ENCODE measurements at regions not wholly inside any gene's neighbourhood (a gene's known extent, or its start where the extent isn't known, plus 50 kb on each side); places are given as distances from the start of the nearest gene placed in this dataset.

DNA sequence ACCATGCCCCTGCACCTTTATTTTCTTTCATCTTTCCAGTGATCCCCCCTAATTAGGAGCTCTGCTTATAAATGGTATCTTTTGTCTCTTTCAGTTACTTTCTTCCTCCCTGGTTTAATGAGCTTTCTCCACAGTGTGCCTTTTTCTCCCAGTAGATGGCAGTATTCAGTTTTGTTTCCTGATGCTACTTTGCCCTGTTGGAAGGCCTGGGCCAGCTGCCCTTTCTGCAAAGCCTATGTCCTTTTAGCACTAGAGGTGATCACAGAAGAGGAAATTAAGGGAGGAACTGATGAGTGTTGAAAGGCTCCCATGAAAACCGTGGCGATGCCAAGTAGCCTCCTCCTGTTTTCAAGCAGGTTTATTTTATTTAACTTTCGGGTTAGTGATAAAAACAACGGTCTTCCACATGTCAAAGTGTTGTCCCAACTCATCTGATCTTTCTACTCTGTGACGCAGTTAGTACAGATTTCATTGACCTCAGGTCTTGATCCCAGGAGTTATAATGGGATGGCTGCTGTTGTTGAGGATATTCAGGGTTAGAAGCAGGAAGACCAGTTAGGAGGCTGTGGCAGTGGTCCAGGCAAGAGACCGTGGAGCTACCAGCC lies 184.2 kb upstream of the BMP2 start:
- intact Hi-C loops (cut with micrococcal nuclease) = no loop called here
- DNase-seq (peak; percentile 54), ATAC-seq (peak; percentile 75)

- intact Hi-C loops (cut with micrococcal nuclease) = no loop called here
These were observed 185.0 kb upstream of the BMP2 start for GRCh38 chr20:6582449-6582848.

GRCh38 chr20:6580486-6580885 lies 187.0 kb upstream of the BMP2 start:
- peak; percentile 24 for DNase-seq
- intact Hi-C loops (cut with micrococcal nuclease) = no loop called here
- ATAC-seq = peak; percentile 73

More at GRCh38 chr20:6582449-6582848, 185.0 kb upstream of the BMP2 start:
- DNase-seq (no peak), ATAC-seq (no peak)

DNA sequence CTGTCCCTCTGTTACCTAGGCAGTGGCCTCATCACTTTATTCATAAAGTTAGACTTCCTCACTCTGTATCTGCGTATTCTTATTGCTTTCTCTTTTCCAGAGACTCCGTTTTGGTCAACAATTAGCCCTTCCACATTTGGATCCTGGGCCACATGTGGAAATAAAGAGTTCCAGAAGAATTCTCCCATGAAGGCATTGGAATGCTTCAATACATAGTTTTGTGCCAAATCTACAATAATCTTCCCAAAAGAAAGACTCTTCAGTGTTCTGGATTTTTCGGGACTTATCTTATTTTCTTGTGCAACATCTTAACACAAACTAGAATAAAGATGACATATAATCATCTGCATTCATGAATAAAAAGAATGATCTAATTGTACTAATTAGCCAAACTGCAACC lies 187.7 kb upstream of the BMP2 start:
- intact Hi-C loops (cut with micrococcal nuclease) = no loop called here
- DNase-seq (no peak), ATAC-seq (peak; percentile 42)

- DNase-seq (no peak), ATAC-seq (no peak)
- intact Hi-C loops (cut with micrococcal nuclease) = no loop called here
These were observed 188.1 kb upstream of the BMP2 start for GRCh38 chr20:6579417-6579816.

DNA sequence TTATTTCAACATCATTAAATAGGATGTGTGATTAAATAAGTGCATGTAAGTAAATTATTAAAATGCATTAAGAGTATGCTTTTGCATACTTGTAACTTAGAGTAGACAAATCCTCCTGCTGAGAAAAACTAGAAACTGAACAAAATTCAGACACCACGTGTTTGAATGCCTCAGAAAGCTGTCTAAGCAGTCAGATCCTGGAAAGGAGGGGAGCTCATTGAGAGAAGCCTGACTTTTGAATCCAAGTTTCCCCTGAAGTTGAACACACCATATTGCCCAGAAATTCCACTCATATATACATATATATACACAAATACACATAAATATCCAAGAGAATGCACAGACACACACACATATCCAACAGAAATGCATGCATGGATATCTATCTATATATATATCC lies 190.0 kb upstream of the BMP2 start:
- DNase-seq = no peak
- no peak for ATAC-seq
- intact Hi-C loops (cut with micrococcal nuclease) = no loop called here

GRCh38 chr20:6576726-6577125 lies 190.8 kb upstream of the BMP2 start:
- peak; percentile 58 for ATAC-seq
- no peak for DNase-seq
- intact Hi-C loops (cut with micrococcal nuclease) = no loop called here

DNA sequence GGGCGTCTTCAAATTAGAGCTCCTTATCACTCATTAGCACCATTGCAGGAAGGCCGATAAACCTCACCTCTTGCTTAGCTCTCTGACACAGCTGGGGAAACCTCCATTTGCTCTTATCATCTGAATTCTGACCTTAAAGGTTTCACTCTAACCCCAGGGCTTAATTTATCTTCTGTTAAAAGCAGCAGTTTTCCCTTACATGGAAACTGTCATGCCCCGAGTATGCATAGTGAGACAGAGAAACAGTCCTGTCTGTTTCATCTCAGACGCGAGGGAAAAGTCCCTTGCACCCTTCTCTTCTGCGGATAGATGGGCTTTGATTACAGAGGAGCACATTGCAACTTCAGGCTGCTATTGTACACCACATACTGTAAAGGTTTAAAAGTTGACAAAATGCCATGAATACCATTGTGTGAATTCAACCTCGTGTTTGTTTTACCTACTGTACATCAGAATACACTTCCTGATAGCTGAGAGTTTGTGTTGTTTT lies 191.5 kb upstream of the BMP2 start:
- no peak for DNase-seq
- no peak for ATAC-seq
- intact Hi-C loops (cut with micrococcal nuclease) = no loop called here

DNA sequence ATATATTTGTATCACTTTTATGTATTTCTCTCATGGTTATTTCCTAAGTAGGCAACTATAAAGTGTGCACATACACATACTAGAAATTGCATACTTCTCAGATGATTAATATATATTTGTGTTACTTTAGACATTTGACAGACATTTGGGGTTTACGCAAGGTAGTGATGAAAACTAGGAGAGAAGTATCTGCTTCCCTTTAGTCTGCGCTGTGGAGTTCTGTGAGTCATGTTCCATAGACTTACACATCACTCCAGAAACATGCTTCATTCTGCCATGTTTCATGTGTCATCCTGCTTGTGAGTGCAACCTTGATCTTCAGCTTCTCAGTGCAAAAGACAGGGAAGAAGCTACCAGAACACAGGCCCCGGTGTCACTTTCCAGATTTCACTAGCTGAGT lies 200.7 kb upstream of the BMP2 start:
- DNase-seq (no peak), ATAC-seq (no peak)
- intact Hi-C loops (cut with micrococcal nuclease) = no loop called here

- ATAC-seq = no peak
- intact Hi-C loops (cut with micrococcal nuclease) = no loop called here
These were observed 205.4 kb upstream of the BMP2 start for GRCh38 chr20:6562111-6562510.

GRCh38 chr20:6560978-6561377 lies 206.5 kb upstream of the BMP2 start:
- ATAC-seq (no peak), DNase-seq (no peak)
- intact Hi-C loops (cut with micrococcal nuclease) = no loop called here

More at GRCh38 chr20:6562111-6562510, 205.4 kb upstream of the BMP2 start:
- no peak for DNase-seq

- DNase-seq (no peak), ATAC-seq (no peak)
- intact Hi-C loops (cut with micrococcal nuclease) = no loop called here
These were observed 207.7 kb upstream of the BMP2 start for GRCh38 chr20:6559791-6560190.

GRCh38 chr20:6558341-6558740 lies 209.1 kb upstream of the BMP2 start:
- no peak for ATAC-seq
- intact Hi-C loops (cut with micrococcal nuclease) = no loop called here
- no peak for DNase-seq

DNA sequence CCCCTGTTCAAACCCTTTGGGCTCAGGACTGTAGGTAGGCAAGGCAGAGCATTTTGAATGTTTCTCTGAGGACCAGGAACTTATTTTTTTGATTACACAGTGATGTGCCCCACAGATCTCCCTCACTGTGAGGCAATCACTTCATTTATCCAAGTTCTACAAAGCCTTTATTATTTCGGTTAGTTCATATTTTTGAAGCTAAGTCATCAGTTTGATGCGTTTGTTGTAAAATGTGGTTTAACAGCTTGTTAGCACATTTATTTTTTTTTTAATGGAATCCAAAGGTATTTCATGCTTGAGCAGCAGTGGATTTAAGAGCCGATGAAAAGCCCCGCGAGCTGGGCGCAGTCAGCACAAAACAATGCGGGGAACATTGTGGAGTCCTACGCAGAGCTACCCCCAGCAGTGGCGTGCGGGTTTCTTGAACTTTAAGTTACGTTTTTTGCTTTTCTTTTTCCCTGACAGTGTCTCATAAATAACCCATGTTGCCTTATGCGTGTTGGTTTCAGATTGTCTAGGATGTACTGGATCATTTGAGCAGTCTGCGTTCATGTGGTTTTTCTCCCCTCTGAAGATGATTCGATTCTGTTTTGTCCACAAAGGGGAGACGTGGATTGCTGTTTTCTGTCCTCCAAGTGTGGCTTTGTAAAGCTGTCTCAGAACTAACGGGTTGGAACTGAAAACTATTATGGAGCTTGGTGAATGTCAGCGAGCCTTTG lies 233.6 kb upstream of the BMP2 start:
- intact Hi-C loops (cut with micrococcal nuclease) = no loop called here
- peak; percentile 72 for ATAC-seq
- DNase-seq = peak; percentile 25

DNA sequence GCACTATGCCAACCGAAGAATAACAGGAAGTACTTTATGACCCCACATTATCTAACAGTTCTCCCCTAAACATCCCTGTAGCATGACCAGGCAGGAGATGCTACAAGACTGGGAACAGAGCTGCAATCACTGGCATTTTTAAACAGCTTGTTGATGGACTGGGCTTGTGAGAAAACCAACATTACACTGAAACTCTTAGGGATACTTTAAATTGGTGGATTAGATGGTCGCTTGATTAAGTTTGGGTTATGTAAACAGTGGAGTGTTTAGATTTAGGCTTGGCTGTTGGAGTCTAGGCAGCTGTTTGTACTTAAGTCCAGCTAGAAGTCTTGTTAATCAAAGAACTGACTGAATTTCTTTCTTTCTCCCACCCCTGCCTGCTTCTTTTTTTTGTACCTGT lies 234.1 kb upstream of the BMP2 start:
- ATAC-seq (peak; percentile 28), DNase-seq (no peak)

DNA sequence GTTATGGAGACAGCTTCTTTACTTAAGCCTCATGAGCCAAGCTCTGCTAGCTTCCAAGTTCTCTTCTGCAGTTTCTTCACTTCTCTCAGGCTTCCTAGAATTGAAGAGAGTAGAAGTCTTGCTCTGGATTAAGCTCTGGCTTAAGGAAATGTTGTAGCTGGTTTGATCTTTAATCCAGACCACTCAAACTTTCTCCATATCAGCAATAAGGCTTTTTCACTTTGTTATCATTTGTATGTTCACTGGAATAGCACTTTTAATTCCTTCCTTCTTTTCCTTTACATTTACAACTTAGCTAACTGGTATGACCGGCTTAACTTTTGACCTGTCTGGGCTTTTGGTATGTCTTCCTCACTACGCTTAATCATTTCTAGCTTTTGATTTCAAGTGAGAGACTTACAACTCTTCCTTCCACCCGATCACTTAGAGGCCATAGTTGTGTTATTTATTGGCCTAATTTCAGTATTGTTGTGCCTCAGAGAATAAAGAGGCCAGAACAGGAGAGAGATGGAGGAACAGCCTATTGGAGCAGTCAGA lies 236.6 kb upstream of the BMP2 start:
- intact Hi-C loops (cut with micrococcal nuclease) = no loop called here
- DNase-seq (no peak), ATAC-seq (no peak)

More for the DNA sequence above, 234.1 kb upstream of the BMP2 start:
- intact Hi-C loops (cut with micrococcal nuclease) = no loop called here

DNA sequence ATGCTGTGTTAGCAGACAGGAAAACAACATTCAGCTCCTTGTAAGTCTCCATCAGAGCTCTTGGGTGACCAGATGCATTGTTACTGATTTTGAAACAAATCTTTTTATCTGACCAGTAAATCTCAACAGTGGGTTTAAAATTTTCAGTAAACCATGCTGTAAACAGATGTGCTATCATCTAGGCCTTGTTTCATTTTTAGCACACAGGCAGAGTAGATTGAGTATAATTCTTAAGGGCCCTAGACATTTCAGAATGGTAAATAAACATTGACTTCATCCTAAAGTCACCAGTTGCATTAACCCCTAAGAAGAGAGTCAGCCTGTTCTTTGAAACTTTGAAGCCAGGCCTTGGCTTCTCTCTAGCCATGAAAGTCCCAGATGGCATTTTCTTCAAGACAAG lies 237.2 kb upstream of the BMP2 start:
- ATAC-seq (no peak), DNase-seq (no peak)
- intact Hi-C loops (cut with micrococcal nuclease) = no loop called here

GRCh38 chr20:6525447-6526303 lies 241.8 kb upstream of the BMP2 start:
- DNase-seq = no peak
- no peak for ATAC-seq
- intact Hi-C loops (cut with micrococcal nuclease) = no loop called here

DNA sequence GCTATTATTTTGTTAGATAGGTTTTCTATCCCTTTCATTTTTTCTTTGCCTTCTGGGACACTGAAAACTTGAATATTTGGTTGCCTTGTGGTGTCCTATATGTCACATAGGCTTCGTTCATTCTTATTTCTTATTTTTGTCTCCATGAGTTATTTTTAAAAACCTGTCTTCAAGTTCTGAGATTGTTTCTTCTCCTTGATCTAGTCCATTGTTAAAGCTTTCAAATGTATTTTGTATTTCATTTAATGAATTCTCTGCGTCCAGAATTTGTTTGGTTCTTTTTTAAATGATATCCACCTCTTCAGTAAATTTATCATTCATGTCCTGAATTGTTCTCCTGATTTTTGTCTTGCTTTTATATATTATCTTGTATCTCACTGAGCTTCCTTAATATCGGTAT lies 243.2 kb upstream of the BMP2 start:
- no peak for ATAC-seq
- intact Hi-C loops (cut with micrococcal nuclease) = no loop called here
- no peak for DNase-seq

GRCh38 chr20:6519556-6519955 lies 247.9 kb upstream of the BMP2 start:
- no peak for ATAC-seq
- intact Hi-C loops (cut with micrococcal nuclease) = no loop called here
- DNase-seq = no peak

Measured in left ventricle myocardium superior (tissue), 1 donor.